GM18870 (cell line): ENCODE measurements at regions not wholly inside any gene's neighbourhood (a gene's known extent, or its start where the extent isn't known, plus 50 kb on each side); places are given as distances from the start of the nearest gene placed in this dataset.
A peak's percentile ranks its signal among the peaks of the same experiment; 100 is the strongest.
"Not testable (repeated sequence)": the region's sequence is repeated elsewhere in the genome, so short reads cannot be mapped to it uniquely, and the experiment has no call there.

Experiments
- ATAC-seq: cut with Tn5 transposase; IDR thresholded peaks from one replicate; pipeline ENCODE4 v1.9.1; 2021; ENCODE audit warnings: moderate library complexity; ENCODE audit not compliant: unreplicated experiment

GRCh38 chr6:21333715-21334114, 259.8 kb upstream of the SOX4 start:
- no peak for ATAC-seq

GRCh38 chr6:21334651-21335050, 258.9 kb upstream of the SOX4 start:
- no peak for ATAC-seq

- ATAC-seq, result no peak
These were observed 258.0 kb upstream of the SOX4 start for GRCh38 chr6:21335591-21335990.

- no peak for ATAC-seq
These were observed 256.3 kb upstream of the SOX4 start for GRCh38 chr6:21337263-21337662.

GRCh38 chr6:21340573-21340972, 253.0 kb upstream of the SOX4 start:
- no peak for ATAC-seq

GRCh38 chr6:21341910-21342309, 251.6 kb upstream of the SOX4 start:
- no peak for ATAC-seq

GRCh38 chr6:21342501-21342900, 251.1 kb upstream of the SOX4 start:
- no peak for ATAC-seq

DNA sequence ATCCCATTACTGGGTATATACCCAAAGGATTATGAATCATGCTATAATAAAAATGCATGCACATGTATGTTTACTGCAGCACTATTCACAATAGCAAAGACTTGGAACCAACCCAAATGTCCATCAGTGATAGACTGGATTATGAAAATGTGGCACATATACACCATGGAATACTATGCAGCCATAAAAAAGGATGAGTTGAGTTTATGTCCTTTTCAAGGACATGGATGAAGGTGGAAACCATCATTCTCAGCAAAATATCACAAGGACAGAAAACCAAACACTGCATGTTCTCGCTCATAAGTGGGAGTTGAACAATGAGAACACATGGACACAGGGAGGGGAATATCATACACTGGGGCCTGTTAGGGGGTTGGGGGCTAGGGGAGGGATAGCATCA, 247.8 kb upstream of the SOX4 start:
- ATAC-seq, result not testable (repeated sequence)

- no peak for ATAC-seq
These were observed 245.4 kb upstream of the SOX4 start for GRCh38 chr6:21348146-21348503.

- ATAC-seq, result no peak
These were observed 244.9 kb upstream of the SOX4 start for GRCh38 chr6:21348504-21349195.

DNA sequence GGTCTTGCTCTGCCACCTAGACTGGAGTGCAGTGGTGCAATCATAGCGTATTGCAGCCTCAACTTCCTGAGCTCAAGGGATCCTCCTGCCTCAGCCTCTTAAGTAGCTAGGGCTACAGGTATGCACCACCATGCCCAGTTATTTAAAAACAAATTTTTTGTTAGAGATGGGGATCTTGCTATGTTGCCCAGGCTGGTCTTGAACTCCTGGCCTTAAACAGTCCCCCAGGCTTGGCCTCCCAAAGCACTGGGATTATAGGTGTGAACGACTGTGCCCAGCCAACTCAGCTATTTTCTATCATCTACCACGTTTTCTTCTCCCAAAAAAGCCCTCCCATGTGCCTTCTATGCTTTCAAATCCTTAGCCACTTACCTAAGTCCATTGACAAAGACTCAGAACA, 243.7 kb upstream of the SOX4 start:
- no peak for ATAC-seq

- no peak for ATAC-seq
These were observed 242.6 kb upstream of the SOX4 start for GRCh38 chr6:21350926-21351325.

DNA sequence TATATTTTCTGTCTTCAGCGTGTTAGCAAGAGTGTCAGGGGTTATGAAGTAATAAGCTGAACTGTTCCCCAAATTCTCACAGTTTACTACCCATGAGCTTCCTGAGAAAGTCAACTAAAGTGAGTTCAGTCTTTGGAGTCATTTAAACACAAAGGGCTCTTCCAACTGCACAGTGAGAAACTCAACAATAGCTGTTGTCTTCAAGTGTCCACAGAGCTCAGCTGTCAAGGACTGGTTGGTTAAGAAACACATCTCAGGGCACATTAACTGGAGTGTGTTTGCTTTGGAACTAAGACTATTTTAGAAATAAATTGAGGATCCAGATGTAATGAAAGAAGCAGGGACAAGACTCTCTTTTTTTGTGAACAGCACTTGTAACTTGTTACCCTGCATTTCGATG, 241.4 kb upstream of the SOX4 start:
- ATAC-seq, result no peak

GRCh38 chr6:21354805-21355238, 238.7 kb upstream of the SOX4 start:
- peak; percentile 57 for ATAC-seq

GRCh38 chr6:21355638-21356037, 237.9 kb upstream of the SOX4 start:
- ATAC-seq, result no peak

- no peak for ATAC-seq
These were observed 236.3 kb upstream of the SOX4 start for GRCh38 chr6:21357262-21357661.

DNA sequence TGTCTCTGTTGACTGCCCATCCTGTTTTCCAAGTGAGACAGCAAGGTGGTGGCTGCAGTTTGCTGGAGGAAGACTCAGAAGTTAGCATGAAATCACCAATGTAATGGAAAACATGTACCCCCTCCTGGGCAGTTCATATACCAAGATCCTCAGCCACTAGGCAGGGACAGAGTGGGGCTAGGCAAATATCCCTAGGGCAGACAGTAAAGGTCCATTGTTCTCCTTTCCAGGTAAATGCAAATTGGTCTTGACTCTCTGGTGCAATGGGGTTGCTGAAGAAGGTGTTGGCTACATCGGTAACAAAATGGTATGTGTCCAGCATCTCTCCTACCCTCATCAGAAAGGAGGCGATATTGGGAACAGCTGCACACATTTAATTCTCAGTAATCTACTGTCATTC, 233.6 kb upstream of the SOX4 start:
- no peak for ATAC-seq

DNA sequence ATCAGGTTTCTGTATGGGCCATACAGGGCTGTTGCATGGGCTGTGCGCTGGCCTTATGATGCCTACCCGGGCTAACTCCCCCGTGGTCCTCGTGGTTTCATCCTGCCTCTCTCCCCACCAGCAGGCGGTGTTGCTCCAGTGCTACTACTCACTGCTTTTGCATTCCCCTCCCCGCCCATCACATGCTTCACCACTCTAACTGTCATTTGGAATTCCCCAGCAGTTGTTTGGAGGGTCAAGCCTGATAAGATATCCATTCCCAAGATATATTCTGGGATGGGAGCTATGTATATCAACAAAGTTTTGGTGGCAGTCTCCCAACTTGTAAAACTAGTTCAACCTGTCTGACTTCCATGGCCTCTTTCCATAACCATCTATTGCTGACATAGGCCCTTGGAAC, 233.2 kb upstream of the SOX4 start:
- no peak for ATAC-seq

- no peak for ATAC-seq
These were observed 226.4 kb upstream of the SOX4 start for GRCh38 chr6:21367148-21367547.

GRCh38 chr6:21367649-21368154, 225.8 kb upstream of the SOX4 start:
- no peak for ATAC-seq

GRCh38 chr6:21371061-21371460, 222.5 kb upstream of the SOX4 start:
- ATAC-seq, result no peak

DNA sequence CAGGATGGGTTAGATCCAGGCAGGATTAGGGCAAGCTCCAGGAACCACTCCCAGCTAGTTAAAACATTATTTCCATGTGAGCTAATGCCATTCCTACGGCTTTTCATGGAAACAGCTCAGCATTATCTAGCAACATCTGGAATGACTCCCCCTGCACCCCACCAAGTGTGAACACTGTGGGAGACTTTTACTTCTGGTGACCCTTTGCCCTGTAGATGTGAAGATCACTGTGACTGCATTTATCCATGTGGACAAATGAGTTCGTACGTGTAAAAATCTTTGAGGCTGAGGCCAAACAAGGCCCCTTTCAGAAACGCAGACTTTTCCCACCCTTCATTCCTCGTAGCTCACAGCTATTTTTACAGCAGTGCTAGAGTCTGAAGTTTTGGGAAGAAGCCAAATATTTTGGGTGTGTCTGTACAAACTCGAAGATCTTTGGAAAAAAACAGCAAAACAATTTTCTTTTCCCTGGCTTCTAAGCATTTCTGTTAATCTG, 221.8 kb upstream of the SOX4 start:
- ATAC-seq, result no peak
